Keratinocyte (primary cell): ENCODE measurements at regions not wholly inside any gene's neighbourhood (a gene's known extent, or its start where the extent isn't known, plus 50 kb on each side); places are given as distances from the start of the nearest gene placed in this dataset.

Experiments used
- DNase-seq: peaks from one replicate; pipeline ENCODE4 v3.0.0-alpha.2; 2011; ENCODE audit warnings: low read depth, missing footprints, low spot score
- FAIRE-seq: peaks from 2 replicates; lab custom pipeline; 2011; peaks lifted over from hg19 to GRCh38; lab: Jason Lieb, UNC
- H2AFZ ChIP-seq: 2 replicates; pipeline ENCODE4 v1.6.0; 2012; ENCODE audit warnings: low read length, control low read depth, inconsistent platforms; ENCODE audit not compliant: control insufficient read depth
- H3K27ac ChIP-seq: 2 replicates; pipeline ENCODE4 v1.5.1; 2011; ENCODE audit warnings: low read length; ENCODE audit not compliant: control insufficient read depth, insufficient read depth
- H3K27me3 ChIP-seq: 3 replicates; pipeline ENCODE4 v1.6.0; 2011; ENCODE audit warnings: low read length; ENCODE audit not compliant: control insufficient read depth, insufficient read depth; ENCODE audit errors: extremely low read depth
- H3K36me3 ChIP-seq, 2 experiments: 2 replicates in 1 of 2; 3 replicates in 1 of 2; pipeline ENCODE4 v1.5.1; 2011; ENCODE audit warnings: low read length in 2 of 2, mild to moderate bottlenecking in 1 of 2; ENCODE audit not compliant: control insufficient read depth in 2 of 2, insufficient read depth in 2 of 2; ENCODE audit errors: extremely low read depth in 1 of 2
- H3K4me1 ChIP-seq: 3 replicates; pipeline ENCODE4 v1.5.1; 2011; ENCODE audit warnings: low read length; ENCODE audit not compliant: control insufficient read depth, insufficient read depth; ENCODE audit errors: extremely low read depth
- H3K4me2 ChIP-seq: 3 replicates; pipeline ENCODE4 v1.6.0; 2011; ENCODE audit warnings: low read depth, low read length; ENCODE audit not compliant: control insufficient read depth, insufficient read depth; ENCODE audit errors: extremely low read depth
- H3K4me3 ChIP-seq, 3 experiments: fragments of 200-600 bp in 1 of 3; sonication (generic) in 1 of 3; 2 replicates in 2 of 3; 3 replicates in 1 of 3; pipeline ENCODE4 v1.5.1; 2011 to 2016; ENCODE audit warnings: low read length in 3 of 3, mild to moderate bottlenecking in 3 of 3, control low read depth in 2 of 3, inconsistent platforms in 1 of 3, low read depth in 1 of 3, mixed read lengths in 1 of 3, mixed run types in 1 of 3, moderate library complexity in 1 of 3; ENCODE audit not compliant: control insufficient read depth in 2 of 3, insufficient read depth in 2 of 3; ENCODE audit errors: extremely low read depth in 1 of 3
- H3K79me2 ChIP-seq: 2 replicates; pipeline ENCODE4 v1.6.0; 2012; ENCODE audit warnings: low read length; ENCODE audit not compliant: control insufficient read depth, insufficient read depth
- H3K9ac ChIP-seq: 3 replicates; pipeline ENCODE4 v1.6.0; 2011; ENCODE audit warnings: low read length; ENCODE audit not compliant: control insufficient read depth, insufficient read depth; ENCODE audit errors: extremely low read depth
- H3K9me1 ChIP-seq: 3 replicates; pipeline ENCODE4 v1.6.0; 2011; ENCODE audit warnings: low read length; ENCODE audit not compliant: control insufficient read depth, insufficient read depth; ENCODE audit errors: extremely low read depth
- H3K9me3 ChIP-seq: 2 replicates; pipeline ENCODE4 v1.5.1; 2012; ENCODE audit warnings: low read depth, low read length; ENCODE audit not compliant: control insufficient read depth
- H4K20me1 ChIP-seq: 3 replicates; pipeline ENCODE4 v1.6.0; 2011; ENCODE audit warnings: low read length; ENCODE audit not compliant: control insufficient read depth, insufficient read depth; ENCODE audit errors: extremely low read depth
- CTCF ChIP-seq, 3 experiments: IDR thresholded peaks in 1 of 3; conservative IDR thresholded peaks in 1 of 3; optimal IDR thresholded peaks in 1 of 3; 2 replicates in 2 of 3; 3 replicates in 1 of 3; pipeline versions ENCODE3 to v1.5.1; 2011; ENCODE audit warnings: low read length in 3 of 3, mild to moderate bottlenecking in 3 of 3, moderate library complexity in 2 of 3, control low read depth in 1 of 3, inconsistent platforms in 1 of 3; ENCODE audit not compliant: insufficient read depth in 2 of 3; ENCODE audit errors: extremely low read depth in 1 of 3
- EZH2 ChIP-seq: IDR thresholded peaks from one replicate; pipeline ENCODE4 v1.6.1; 2012; ENCODE audit warnings: inconsistent platforms, mild to moderate bottlenecking, low read length, moderate library complexity
- dilution Hi-C: fragments of 300-500 bp; cut with MboI; formaldehyde crosslinking; loops from one replicate; pipeline ENCODE4 v1.7.0; 2020; ENCODE audit warnings: low sequenced_read_pairs; ENCODE audit not compliant: extremely low pct_ligation_motif_present

- Histone ChIP-seq H3K9ac (no peak overlapping the region), H2AFZ (no peak overlapping the region), H3K4me1 (no peaks in the 10 kb centered on the region), H3K36me3 (no peaks in the 10 kb centered on the region), H3K9me1 (no peaks in the 10 kb centered on the region), H3K4me3 (no peak overlapping the region), H3K27me3 (no peaks in the 10 kb centered on the region), H3K4me2 (no peak overlapping the region), H3K79me2 (no peaks in the 10 kb centered on the region), H3K9me3 (no peaks in the 10 kb centered on the region), H3K27ac (no peak overlapping the region), H4K20me1 (no peaks in the 10 kb centered on the region)
- TF ChIP-seq CTCF (optimal IDR thresholded peaks at IDR 0.05 in 1 of 3, IDR thresholded peaks at IDR 0.05 in 1 of 3, conservative IDR thresholded peaks at IDR 0.05 in 1 of 3; ENCODE audit: extremely low read depth in 1 of 3, insufficient read depth in 2 of 3, low read length in 3 of 3) (no peak), EZH2 (no peak)
- FAIRE-seq: no peak
- dilution Hi-C loops: no loop called here
- DNase-seq: no peak
These were observed 94.6 kb upstream of the SALL1 start for GRCh38 chr16:51245658-51245995.

- Histone ChIP-seq H3K27me3 (no peaks in the 10 kb centered on the region), H3K9me1 (no peaks in the 10 kb centered on the region), H3K36me3 (no peaks in the 10 kb centered on the region), H3K79me2 (no peaks in the 10 kb centered on the region), H4K20me1 (no peaks in the 10 kb centered on the region), H3K4me1 (no peaks in the 10 kb centered on the region), H3K4me2 (no peak overlapping the region), H2AFZ (no peak overlapping the region), H3K27ac (no peak overlapping the region), H3K9me3 (no peaks in the 10 kb centered on the region), H3K4me3 (no peak overlapping the region), H3K9ac (no peak overlapping the region)
- TF ChIP-seq EZH2: no peak
- DNase-seq: no peak
- FAIRE-seq: no peak
- dilution Hi-C loops: no loop called here
These were observed 94.0 kb upstream of the SALL1 start for GRCh38 chr16:51244887-51245657.
